ENCODE measurements at regions not wholly inside any gene's neighbourhood (a gene's known extent, or its start where the extent isn't known, plus 50 kb on each side); places are given as distances from the start of the nearest gene placed in this dataset.

- TF ChIP-seq CTCF (IDR thresholded peaks at IDR 0.05; ENCODE audit: control extremely low read depth in 1 of 3, insufficient read depth in 1 of 3, low read depth in 1 of 3, low read length in 3 of 3) (no peak), EZH2 (IDR thresholded peaks at IDR 0.05; ENCODE audit: low read depth, low read length, severe bottlenecking) (no peak), JUND (IDR thresholded peaks at IDR 0.05; ENCODE audit: low read length) (no peak), TAF1 (IDR thresholded peaks at IDR 0.05; ENCODE audit: low read depth, low read length) (no peak), HDAC2 (IDR thresholded peaks at IDR 0.05; ENCODE audit: borderline replicate concordance in 1 of 2, low read depth in 2 of 2, low read length in 2 of 2) (no peak), SRF (IDR thresholded peaks at IDR 0.05; ENCODE audit: low read depth, low read length) (no peak), FOSL1 (IDR thresholded peaks at IDR 0.05; ENCODE audit: insufficient read depth, low read depth, low read length) (no peak), MAX (IDR thresholded peaks at IDR 0.05) (no peak), SP2 (IDR thresholded peaks at IDR 0.05; ENCODE audit: low read length) (no peak), GABPA (IDR thresholded peaks at IDR 0.05; ENCODE audit: borderline replicate concordance, insufficient read depth, low read length) (no peak), POLR2A (IDR thresholded peaks at IDR 0.05; ENCODE audit: control extremely low read depth in 1 of 2, low read depth in 2 of 2, low read length in 2 of 2) (no peak)
Observed at GRCh38 chr4:11111370-11111769, 317.3 kb downstream of the HS3ST1 start.

Measured in H1 (cell line).